HL-60 (cell line): ENCODE measurements at regions not wholly inside any gene's neighbourhood (a gene's known extent, or its start where the extent isn't known, plus 50 kb on each side); places are given as distances from the start of the nearest gene placed in this dataset.

Experiments
- DNase-seq, 2 experiments: peaks; one replicate each; pipeline ENCODE4 v3.0.0-alpha.2; 2010 to 2020; ENCODE audit warnings: low read depth in 1 of 2, low spot score in 1 of 2
- H3K27ac ChIP-seq: fragments of 250-450 bp; sonication (Bioruptor Pico); replicated peaks from 2 replicates; pipeline ENCODE4 v1.5.1; 2020; ENCODE audit warnings: mild to moderate bottlenecking, moderate library complexity
- H3K27me3 ChIP-seq: fragments of 250-450 bp; sonication (Bioruptor Pico); 2 replicates; pipeline ENCODE4 v1.5.1; 2021; ENCODE audit warnings: mild to moderate bottlenecking, moderate library complexity; ENCODE audit not compliant: insufficient read depth, poor library complexity, severe bottlenecking
- H3K4me3 ChIP-seq: replicated peaks from 2 replicates; pipeline ENCODE4 v1.5.1; 2011; ENCODE audit warnings: mild to moderate bottlenecking, control low read depth, low read length; ENCODE audit not compliant: insufficient read depth
- GABPA ChIP-seq: IDR thresholded peaks from 2 replicates; pipeline ENCODE4 v1.6.1; 2012; ENCODE audit warnings: low read depth
- POLR2AphosphoS5 ChIP-seq: IDR thresholded peaks from 2 replicates; pipeline ENCODE4 v1.6.1; 2012; ENCODE audit warnings: low read depth
- SPI1 ChIP-seq: IDR thresholded peaks from 2 replicates; pipeline ENCODE4 v1.6.1; 2012; ENCODE audit warnings: low read depth, mild to moderate bottlenecking, borderline replicate concordance
- TF ChIP-seq, protein P1 (sequence below): IDR thresholded peaks from one replicate; pipeline ENCODE4 v1.5.1; 2011; ENCODE audit warnings: low read length, control low read depth, inconsistent platforms; ENCODE audit not compliant: insufficient read depth
- TF ChIP-seq, protein P2 (sequence below): IDR thresholded peaks from 2 replicates; pipeline ENCODE4 v1.6.1; 2012; ENCODE audit warnings: low read depth; ENCODE audit not compliant: insufficient replicate concordance

DNA sequence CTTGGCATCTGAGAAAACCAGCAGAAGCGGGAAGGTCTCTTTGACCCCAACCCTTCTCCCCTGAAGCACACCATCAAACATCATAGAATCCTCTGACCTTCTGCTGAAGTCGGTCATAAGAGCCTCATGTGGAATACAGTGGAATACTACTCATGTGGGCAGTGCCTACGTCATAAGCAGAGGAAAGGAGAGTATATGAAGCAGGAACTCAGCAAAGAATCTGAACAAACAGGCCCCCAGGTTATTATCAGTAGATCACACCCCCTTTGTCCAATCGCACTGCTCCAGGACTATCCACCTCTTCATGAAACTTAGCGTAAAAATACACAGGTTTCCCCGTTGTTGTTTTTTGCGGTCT is 394.1 kb upstream of the PROK2 start:
- TF ChIP-seq, protein P1, sequence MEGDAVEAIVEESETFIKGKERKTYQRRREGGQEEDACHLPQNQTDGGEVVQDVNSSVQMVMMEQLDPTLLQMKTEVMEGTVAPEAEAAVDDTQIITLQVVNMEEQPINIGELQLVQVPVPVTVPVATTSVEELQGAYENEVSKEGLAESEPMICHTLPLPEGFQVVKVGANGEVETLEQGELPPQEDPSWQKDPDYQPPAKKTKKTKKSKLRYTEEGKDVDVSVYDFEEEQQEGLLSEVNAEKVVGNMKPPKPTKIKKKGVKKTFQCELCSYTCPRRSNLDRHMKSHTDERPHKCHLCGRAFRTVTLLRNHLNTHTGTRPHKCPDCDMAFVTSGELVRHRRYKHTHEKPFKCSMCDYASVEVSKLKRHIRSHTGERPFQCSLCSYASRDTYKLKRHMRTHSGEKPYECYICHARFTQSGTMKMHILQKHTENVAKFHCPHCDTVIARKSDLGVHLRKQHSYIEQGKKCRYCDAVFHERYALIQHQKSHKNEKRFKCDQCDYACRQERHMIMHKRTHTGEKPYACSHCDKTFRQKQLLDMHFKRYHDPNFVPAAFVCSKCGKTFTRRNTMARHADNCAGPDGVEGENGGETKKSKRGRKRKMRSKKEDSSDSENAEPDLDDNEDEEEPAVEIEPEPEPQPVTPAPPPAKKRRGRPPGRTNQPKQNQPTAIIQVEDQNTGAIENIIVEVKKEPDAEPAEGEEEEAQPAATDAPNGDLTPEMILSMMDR = no peak
- Histone ChIP-seq H3K27ac (no peak overlapping the region), H3K4me3 (no peak overlapping the region), H3K27me3 (no peaks in the 10 kb centered on the region)
- no peak for DNase-seq

DNA sequence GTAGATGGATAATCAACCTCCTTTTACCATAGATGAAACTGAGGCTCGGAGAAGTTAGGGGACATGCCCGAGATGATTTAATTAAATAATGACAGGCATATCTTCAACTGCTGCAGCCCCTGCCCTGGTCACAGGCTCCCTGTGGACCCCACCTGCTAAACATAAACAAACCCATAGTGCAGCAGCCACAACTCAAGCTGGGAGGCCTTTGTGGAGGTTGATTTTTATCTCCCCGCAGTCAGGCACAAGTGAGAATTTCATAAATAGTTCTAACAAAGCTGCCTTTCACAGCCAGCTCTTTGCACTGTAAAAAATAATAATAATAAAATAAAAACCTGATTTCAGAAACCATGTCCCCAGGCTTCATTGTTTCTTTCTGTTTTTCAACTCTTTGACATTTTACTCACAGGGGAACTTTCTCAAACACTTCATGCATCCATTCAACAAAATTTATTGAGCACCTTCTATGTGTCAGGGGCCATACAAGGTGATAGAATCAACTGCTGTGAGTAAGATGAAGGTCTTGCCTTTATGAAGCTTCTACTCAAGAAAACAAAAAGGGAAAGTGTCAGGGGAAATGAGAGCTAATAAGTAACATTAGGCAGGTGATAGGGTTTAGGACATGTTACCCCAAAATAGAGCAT is 393.6 kb upstream of the PROK2 start:
- TF ChIP-seq POLR2AphosphoS5 = no peak
- TF ChIP-seq SPI1 = no peak
- TF ChIP-seq GABPA = no peak
- TF ChIP-seq, protein P1 = no peak
- TF ChIP-seq, protein P2, sequence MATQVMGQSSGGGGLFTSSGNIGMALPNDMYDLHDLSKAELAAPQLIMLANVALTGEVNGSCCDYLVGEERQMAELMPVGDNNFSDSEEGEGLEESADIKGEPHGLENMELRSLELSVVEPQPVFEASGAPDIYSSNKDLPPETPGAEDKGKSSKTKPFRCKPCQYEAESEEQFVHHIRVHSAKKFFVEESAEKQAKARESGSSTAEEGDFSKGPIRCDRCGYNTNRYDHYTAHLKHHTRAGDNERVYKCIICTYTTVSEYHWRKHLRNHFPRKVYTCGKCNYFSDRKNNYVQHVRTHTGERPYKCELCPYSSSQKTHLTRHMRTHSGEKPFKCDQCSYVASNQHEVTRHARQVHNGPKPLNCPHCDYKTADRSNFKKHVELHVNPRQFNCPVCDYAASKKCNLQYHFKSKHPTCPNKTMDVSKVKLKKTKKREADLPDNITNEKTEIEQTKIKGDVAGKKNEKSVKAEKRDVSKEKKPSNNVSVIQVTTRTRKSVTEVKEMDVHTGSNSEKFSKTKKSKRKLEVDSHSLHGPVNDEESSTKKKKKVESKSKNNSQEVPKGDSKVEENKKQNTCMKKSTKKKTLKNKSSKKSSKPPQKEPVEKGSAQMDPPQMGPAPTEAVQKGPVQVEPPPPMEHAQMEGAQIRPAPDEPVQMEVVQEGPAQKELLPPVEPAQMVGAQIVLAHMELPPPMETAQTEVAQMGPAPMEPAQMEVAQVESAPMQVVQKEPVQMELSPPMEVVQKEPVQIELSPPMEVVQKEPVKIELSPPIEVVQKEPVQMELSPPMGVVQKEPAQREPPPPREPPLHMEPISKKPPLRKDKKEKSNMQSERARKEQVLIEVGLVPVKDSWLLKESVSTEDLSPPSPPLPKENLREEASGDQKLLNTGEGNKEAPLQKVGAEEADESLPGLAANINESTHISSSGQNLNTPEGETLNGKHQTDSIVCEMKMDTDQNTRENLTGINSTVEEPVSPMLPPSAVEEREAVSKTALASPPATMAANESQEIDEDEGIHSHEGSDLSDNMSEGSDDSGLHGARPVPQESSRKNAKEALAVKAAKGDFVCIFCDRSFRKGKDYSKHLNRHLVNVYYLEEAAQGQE = no peak
- H3K4me3 ChIP-seq = no peak overlapping the region
- H3K27ac ChIP-seq = no peak overlapping the region
- H3K27me3 ChIP-seq = no peaks in the 10 kb centered on the region
- DNase-seq = no peak

DNA sequence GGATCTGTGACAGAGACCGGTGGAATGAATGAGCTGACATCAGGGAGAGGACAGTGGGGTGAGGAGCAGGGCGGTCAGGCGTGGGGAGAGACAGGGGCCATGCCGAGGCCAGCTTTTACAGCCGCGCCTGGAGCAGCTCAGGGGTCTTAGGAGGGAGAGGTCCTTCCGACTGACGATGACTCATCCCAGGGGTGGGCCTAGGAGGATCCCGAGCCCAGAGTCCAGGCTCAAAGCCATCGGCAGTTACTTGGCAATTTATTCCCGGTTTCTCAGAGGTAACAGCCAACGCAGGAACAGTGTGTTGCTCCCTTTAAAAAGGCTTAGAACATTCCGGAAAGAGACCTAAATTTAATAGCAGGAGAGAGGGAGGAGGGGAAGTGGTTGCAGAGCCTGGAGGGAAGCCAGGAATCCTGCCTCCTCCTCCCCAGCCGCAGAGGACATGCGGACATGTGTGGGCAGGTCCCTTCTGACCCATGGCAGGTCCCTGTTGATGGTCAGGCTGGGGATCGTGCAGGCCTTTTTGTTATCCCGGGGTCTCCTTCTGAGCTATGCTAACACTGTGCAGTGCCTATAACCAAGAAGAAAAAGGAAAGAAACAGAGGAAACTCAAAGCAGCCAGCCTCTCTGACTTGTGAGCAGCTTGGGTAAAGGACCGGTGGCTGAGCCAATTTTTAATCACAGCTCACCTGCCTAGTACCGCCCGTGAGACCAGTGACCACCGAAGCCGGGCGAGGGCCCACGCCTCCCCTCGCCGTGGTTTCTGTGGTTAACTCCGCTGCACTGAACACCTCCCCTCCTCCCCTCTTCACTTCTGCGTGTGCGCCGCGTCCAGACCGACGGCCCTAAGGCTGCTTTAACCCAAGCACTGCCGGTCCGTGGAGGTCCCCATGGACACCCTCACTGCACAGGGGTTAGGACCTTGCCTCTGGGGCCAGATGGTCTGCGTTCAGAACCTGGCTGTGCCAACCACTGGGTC is 392.4 kb upstream of the PROK2 start:
- DNase-seq = peak; percentile 34 to 57
- peak; percentile 73 for TF ChIP-seq SPI1
- TF ChIP-seq POLR2AphosphoS5 = no peak
- Histone ChIP-seq H3K27ac (no peak overlapping the region), H3K4me3 (peak overlapping the region; percentile 15; the same call in 1 of the 2 replicates), H3K27me3 (no peaks in the 10 kb centered on the region)

DNA sequence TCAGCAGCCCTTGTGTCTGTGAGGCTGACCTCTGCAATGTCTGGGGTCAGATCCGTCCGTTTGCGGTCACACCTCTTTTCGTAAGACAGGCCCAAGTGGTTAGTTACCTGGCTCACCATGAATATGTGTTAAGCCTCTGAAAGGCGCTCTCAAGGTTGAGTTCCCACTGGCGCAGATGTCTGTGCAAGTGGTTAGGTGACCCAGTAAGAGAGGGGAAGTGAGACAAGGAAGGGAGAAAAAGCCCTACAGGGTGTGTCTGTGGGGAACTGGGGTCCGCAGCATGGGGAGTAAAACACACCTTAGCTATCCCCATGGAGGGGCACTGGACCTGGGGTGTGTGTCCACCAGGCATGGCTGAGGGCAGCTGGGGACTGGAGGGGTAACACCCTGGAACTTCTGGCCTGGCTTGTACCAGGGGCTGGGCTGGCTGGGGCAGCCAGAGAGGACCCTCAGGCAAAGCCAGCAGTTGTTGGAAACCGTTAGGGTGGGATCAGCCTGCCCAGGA is 391.6 kb upstream of the PROK2 start:
- Histone ChIP-seq H3K4me3 (no peak overlapping the region), H3K27ac (0 out of 2 replicates have a peak overlapping the region, but pooled peaks have one; percentile 16), H3K27me3 (no peaks in the 10 kb centered on the region)
- peak; percentile 48 to 70 for DNase-seq
- TF ChIP-seq SPI1 = peak; percentile 93
- TF ChIP-seq, protein P2 = no peak
